ENCODE measurements at regions not wholly inside any gene's neighbourhood (a gene's known extent, or its start where the extent isn't known, plus 50 kb on each side); places are given as distances from the start of the nearest gene placed in this dataset.

DNA sequence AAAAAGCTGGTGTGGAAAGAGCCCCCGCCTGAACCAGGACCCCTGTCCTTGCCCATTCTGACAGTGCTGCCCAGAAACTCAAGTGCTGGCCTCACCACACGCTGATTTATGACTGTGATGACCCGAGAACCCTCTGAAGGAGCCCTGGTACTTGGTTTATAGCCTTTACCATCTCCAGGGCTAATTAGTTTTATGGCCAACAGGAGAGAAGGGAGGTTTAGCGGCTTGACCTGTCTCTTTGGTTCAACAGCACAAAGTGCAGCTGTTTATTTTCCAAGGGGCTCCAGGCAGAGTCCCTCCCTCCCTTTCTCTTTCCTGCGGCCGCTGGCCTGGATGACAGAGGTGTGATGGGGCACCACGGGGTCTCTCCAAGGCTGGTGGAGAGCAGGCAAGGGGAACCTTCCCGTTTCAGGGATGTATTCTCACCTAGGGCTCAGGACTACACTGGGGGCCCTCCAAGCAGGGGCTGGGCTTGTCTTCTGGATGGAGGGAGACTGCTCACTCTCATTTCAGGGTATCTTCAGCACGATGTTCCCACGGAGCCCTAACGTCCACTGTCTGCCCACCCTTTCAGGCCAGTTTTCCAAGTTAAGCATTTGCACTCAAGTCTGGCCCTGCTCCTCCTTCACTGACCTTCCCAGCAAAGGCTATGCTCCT, 174.2 kb upstream of the GLI2 start:
- no peak for FAIRE-seq
- DNase-seq (ENCODE audit: insufficient read length, low spot score): no peak
- no peak for TF ChIP-seq CTCF (IDR thresholded peaks at IDR 0.05; ENCODE audit: insufficient read depth, missing control alignments)

DNA sequence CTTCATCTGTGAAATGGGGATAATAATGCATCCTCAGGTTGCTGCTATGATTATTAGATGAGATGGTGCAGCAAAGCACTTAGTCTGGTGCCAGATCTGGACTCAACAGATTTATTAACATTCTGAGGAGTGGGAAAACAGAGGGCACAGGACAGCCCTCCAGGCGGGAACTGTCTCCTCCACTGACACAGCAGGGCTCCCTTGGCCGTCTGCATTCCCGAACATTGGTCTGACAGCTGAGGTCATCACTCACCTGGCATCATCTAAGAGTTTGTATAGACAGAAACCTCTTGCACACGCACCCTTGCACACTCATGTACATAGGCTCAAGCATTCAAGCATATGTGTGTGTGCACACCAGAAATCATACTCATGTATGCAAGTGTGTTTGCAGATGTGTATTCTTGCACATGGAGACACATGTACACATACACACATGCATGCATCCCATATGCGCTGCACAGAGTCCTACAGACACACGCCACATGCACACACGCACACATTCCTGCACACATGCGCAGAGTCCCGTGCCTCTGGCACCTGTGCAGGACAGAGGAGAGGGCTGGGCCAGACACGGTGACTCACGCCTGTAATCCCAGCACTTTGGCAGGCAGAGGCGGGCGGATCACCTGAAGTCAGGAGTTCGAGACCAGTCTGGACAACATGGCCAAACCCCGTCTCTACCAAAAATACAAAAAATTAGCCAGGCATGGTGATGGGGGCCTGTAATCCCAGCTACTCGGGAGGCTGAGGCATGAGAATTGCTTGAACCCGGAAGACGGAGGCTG, 173.3 kb upstream of the GLI2 start:
- no peak for FAIRE-seq
- DNase-seq (ENCODE audit: insufficient read length, low spot score): no peak
- no peak for TF ChIP-seq CTCF (IDR thresholded peaks at IDR 0.05; ENCODE audit: insufficient read depth, missing control alignments)

GRCh38 chr2:120563616-120564015, 172.1 kb upstream of the GLI2 start:
- DNase-seq (ENCODE audit: insufficient read length, low spot score) (no peak), FAIRE-seq (no peak)
- no peak for TF ChIP-seq CTCF (IDR thresholded peaks at IDR 0.05; ENCODE audit: insufficient read depth, missing control alignments)

- no peak for DNase-seq (ENCODE audit: insufficient read length, low spot score)
- no peak for FAIRE-seq
- TF ChIP-seq CTCF (IDR thresholded peaks at IDR 0.05; ENCODE audit: insufficient read depth, missing control alignments): no peak
Observed at GRCh38 chr2:120564213-120565094, 171.2 kb upstream of the GLI2 start.

- DNase-seq (ENCODE audit: insufficient read length, low spot score) (no peak), FAIRE-seq (no peak)
- no peak for TF ChIP-seq CTCF (IDR thresholded peaks at IDR 0.05; ENCODE audit: insufficient read depth, missing control alignments)
Observed at GRCh38 chr2:120565095-120565460, 170.6 kb upstream of the GLI2 start.

DNA sequence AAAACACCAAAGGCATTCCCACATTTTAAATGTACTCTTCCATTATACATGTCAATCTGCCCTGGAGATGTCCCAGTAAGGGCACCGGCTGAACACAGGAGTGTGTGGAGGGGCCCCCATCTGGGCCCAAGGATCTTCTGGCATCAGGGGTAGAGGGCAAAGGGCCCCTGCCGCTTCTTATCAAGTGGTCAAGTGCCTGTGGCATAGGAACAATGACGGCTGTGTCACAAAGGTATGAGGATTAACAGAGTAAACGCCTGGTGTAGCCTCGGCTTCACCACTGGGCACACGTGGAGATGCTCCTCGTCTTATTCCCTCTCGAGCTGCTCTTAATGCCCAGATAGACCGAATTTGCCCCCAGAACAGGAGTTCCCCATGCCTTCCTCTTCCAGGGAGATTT, 169.7 kb upstream of the GLI2 start:
- FAIRE-seq (no peak), DNase-seq (ENCODE audit: insufficient read length, low spot score) (no peak)
- no peak for TF ChIP-seq CTCF (IDR thresholded peaks at IDR 0.05; ENCODE audit: insufficient read depth, missing control alignments)
